ENCODE measurements at regions not wholly inside any gene's neighbourhood (a gene's known extent, or its start where the extent isn't known, plus 50 kb on each side); places are given as distances from the start of the nearest gene placed in this dataset.

DNA sequence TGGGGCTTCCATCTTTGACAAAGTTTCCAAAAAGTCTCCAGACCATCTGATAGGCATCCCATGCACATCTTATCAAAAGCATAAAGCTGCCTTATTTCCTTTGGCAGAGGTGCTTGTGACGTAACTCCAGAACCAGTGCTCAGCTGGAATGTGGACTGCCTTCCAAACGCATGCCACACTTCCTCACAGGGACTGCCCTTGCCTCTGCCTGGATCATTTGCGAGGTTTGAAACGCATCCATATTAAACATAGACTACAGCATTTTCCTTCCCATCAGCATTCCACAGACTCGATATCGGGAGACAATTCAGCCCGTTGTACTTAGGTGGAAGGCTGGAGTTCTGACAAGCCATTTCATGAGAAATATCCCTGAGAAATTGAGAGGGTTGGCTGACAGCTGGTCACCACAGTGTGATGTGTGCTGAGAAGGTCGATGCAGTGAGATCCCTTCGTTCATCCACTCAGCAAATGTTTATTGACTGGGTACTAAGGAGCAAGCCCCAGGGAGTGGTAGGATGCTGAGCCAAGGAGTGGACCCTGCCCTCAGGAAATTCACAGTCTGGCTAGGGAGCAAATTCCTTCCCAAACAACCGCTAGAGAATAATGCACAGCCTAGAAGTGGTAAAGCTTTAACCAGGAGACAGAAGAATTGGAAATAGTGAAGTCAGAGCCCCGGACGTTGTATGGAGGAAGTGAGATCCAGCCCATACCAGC is 376.0 kb downstream of the BCOR start:
- TF ChIP-seq, protein P1, sequence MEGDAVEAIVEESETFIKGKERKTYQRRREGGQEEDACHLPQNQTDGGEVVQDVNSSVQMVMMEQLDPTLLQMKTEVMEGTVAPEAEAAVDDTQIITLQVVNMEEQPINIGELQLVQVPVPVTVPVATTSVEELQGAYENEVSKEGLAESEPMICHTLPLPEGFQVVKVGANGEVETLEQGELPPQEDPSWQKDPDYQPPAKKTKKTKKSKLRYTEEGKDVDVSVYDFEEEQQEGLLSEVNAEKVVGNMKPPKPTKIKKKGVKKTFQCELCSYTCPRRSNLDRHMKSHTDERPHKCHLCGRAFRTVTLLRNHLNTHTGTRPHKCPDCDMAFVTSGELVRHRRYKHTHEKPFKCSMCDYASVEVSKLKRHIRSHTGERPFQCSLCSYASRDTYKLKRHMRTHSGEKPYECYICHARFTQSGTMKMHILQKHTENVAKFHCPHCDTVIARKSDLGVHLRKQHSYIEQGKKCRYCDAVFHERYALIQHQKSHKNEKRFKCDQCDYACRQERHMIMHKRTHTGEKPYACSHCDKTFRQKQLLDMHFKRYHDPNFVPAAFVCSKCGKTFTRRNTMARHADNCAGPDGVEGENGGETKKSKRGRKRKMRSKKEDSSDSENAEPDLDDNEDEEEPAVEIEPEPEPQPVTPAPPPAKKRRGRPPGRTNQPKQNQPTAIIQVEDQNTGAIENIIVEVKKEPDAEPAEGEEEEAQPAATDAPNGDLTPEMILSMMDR (optimal IDR thresholded peaks at IDR 0.05 in 1 of 3, IDR thresholded peaks at IDR 0.05 in 1 of 3, conservative IDR thresholded peaks at IDR 0.05 in 1 of 3; ENCODE audit: extremely low read depth in 1 of 3, insufficient read depth in 2 of 3, low read length in 3 of 3): no peak
- TF ChIP-seq EZH2 (IDR thresholded peaks at IDR 0.05; ENCODE audit: low read length): no peak

Data from keratinocyte (primary cell).